Mesendoderm (in vitro differentiated cells): ENCODE measurements at regions not wholly inside any gene's neighbourhood (a gene's known extent, or its start where the extent isn't known, plus 50 kb on each side); places are given as distances from the start of the nearest gene placed in this dataset.
"Not testable (repeated sequence)": the region's sequence is repeated elsewhere in the genome, so short reads cannot be mapped to it uniquely, and the experiment has no call there.

Experiments used
- DNase-seq: peaks from one replicate; pipeline ENCODE4 v3.0.0; 2013
- H2AK5ac ChIP-seq: 2 replicates; pipeline ENCODE4 v1.6.1; 2013; ENCODE audit warnings: low read length, inconsistent platforms
- H2BK120ac ChIP-seq: 2 replicates; pipeline ENCODE4 v1.6.1; 2013; ENCODE audit warnings: low read depth, mild to moderate bottlenecking, low read length, moderate library complexity, mixed read lengths
- H2BK15ac ChIP-seq: replicated peaks from 2 replicates; pipeline ENCODE4 v1.6.1; 2013; ENCODE audit warnings: low read depth, mild to moderate bottlenecking, moderate library complexity
- H2BK5ac ChIP-seq: 2 replicates; pipeline ENCODE4 v1.6.1; 2013; ENCODE audit warnings: low read length, inconsistent platforms
- H3K18ac ChIP-seq: 2 replicates; pipeline ENCODE4 v1.6.1; 2013; ENCODE audit warnings: mild to moderate bottlenecking, low read length, mixed read lengths
- H3K23ac ChIP-seq: one replicate; pipeline ENCODE4 v1.6.1; 2013; ENCODE audit warnings: low read length
- H3K27ac ChIP-seq: 2 replicates; pipeline ENCODE4 v1.5.1; 2013; ENCODE audit warnings: low read depth, mild to moderate bottlenecking, inconsistent platforms, low read length, moderate library complexity
- H3K27me3 ChIP-seq: 2 replicates; pipeline ENCODE4 v1.6.1; 2013; ENCODE audit warnings: low read length, control low read depth, mild to moderate bottlenecking, inconsistent platforms; ENCODE audit not compliant: insufficient read depth, poor library complexity
- H3K36me3 ChIP-seq: 2 replicates; pipeline ENCODE4 v1.6.1; 2013; ENCODE audit warnings: low read length, inconsistent platforms; ENCODE audit not compliant: control insufficient read depth, insufficient read depth
- H3K4ac ChIP-seq: one replicate; pipeline ENCODE4 v1.6.1; 2013; ENCODE audit warnings: low read depth, mild to moderate bottlenecking, low read length, moderate library complexity
- H3K4me1 ChIP-seq: 2 replicates; pipeline ENCODE4 v1.6.1; 2013; ENCODE audit warnings: low read depth, low read length, inconsistent platforms; ENCODE audit not compliant: control insufficient read depth
- H3K4me2 ChIP-seq: 2 replicates; pipeline ENCODE4 v1.6.1; 2013; ENCODE audit warnings: low read length
- H3K4me3 ChIP-seq: 2 replicates; pipeline ENCODE4 v1.5.1; 2013; ENCODE audit warnings: mild to moderate bottlenecking, low read length
- H3K56ac ChIP-seq: one replicate; pipeline ENCODE4 v1.6.1; 2013; ENCODE audit warnings: low read length
- H3K79me1 ChIP-seq: 2 replicates; pipeline ENCODE4 v1.6.1; 2013; ENCODE audit warnings: low read length, inconsistent platforms
- H3K79me2 ChIP-seq: 2 replicates; pipeline ENCODE4 v1.6.1; 2013; ENCODE audit warnings: mild to moderate bottlenecking, low read length; ENCODE audit not compliant: control insufficient read depth, insufficient read depth
- H3K9ac ChIP-seq: 2 replicates; pipeline ENCODE4 v1.6.1; 2013; ENCODE audit warnings: low read length, inconsistent platforms
- H4K5ac ChIP-seq: one replicate; pipeline ENCODE4 v1.6.1; 2013; ENCODE audit warnings: low read length
- H4K8ac ChIP-seq: one replicate; pipeline ENCODE4 v1.6.1; 2013; ENCODE audit warnings: low read depth, mild to moderate bottlenecking, control low read depth, low read length, moderate library complexity
- WGBS: extraction: QIAGEN DNeasy Blood & Tissue Kit; methylation state at CpG from one replicate; pipeline ENCODE4 v1.1.7; 2013; ENCODE audit warnings: low lambda C conversion rate, missing lambda C conversion rate; ENCODE audit not compliant: insufficient coverage; ENCODE audit errors: extremely low coverage; 5-methylcytosine and 5-hydroxymethylcytosine counted together

GRCh38 chr17:20731131-20731530, 151.6 kb downstream of the CDRT15L2 start:
- not testable (repeated sequence) for H2BK5ac ChIP-seq, H4K8ac ChIP-seq, H3K18ac ChIP-seq, H2AK5ac ChIP-seq, H3K4ac ChIP-seq, H2BK15ac ChIP-seq, H3K36me3 ChIP-seq, H4K5ac ChIP-seq, DNase-seq, H3K4me3 ChIP-seq, H3K9ac ChIP-seq, H3K79me1 ChIP-seq, H3K56ac ChIP-seq, H3K27ac ChIP-seq, H3K27me3 ChIP-seq, H3K4me2 ChIP-seq, H3K4me1 ChIP-seq, H3K23ac ChIP-seq, H3K79me2 ChIP-seq, H2BK120ac ChIP-seq
- WGBS: no CpG with 5 or more reads among the region's 6 CpGs

DNA sequence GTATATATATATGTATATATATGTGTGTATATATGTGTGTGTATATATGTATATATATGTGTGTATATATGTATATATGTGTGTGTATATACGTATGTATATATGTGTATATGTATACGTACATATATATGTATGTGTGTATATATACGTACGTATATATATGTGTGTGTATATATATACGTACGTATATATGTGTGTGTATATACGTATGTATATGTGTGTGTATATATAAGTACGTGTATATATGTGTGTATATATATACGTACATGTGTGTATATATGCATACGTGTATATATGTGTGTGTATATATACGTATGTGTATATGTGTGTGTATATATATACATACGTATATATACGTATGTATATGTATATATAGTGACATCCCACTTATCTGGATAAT, 154.4 kb downstream of the CDRT15L2 start:
- no peak overlapping the region for H3K56ac ChIP-seq
- no peak overlapping the region for H2BK5ac ChIP-seq
- H3K4me3 ChIP-seq: no peak overlapping the region
- no peak overlapping the region for H3K18ac ChIP-seq
- no peak overlapping the region for H2AK5ac ChIP-seq
- no peak overlapping the region for H3K23ac ChIP-seq
- H2BK120ac ChIP-seq: no peak overlapping the region
- no peaks in the 10 kb centered on the region for H3K36me3 ChIP-seq
- H3K79me2 ChIP-seq: no peaks in the 10 kb centered on the region
- no peak overlapping the region for H2BK15ac ChIP-seq
- no peak overlapping the region for H4K5ac ChIP-seq
- H3K79me1 ChIP-seq: no peaks in the 10 kb centered on the region
- H4K8ac ChIP-seq: no peak overlapping the region
- no peaks in the 10 kb centered on the region for H3K4me1 ChIP-seq
- no peak overlapping the region for H3K9ac ChIP-seq
- no peak overlapping the region for H3K4me2 ChIP-seq
- 100% methylated on average over 6 of the region's 13 CpGs for WGBS
- H3K4ac ChIP-seq: no peak overlapping the region
- no peak overlapping the region for H3K27ac ChIP-seq
- no peaks in the 10 kb centered on the region for H3K27me3 ChIP-seq
- DNase-seq: no peak

- no CpG with 5 or more reads among the region's 3 CpGs for WGBS
- no peaks in the 10 kb centered on the region for H3K4me1 ChIP-seq
- H3K23ac ChIP-seq: no peak overlapping the region
- H3K79me2 ChIP-seq: no peaks in the 10 kb centered on the region
- no peak overlapping the region for H4K5ac ChIP-seq
- H3K27me3 ChIP-seq: no peaks in the 10 kb centered on the region
- H2BK5ac ChIP-seq: no peak overlapping the region
- no peak overlapping the region for H3K4me2 ChIP-seq
- no peak overlapping the region for H2BK120ac ChIP-seq
- no peak overlapping the region for H3K18ac ChIP-seq
- no peak overlapping the region for H3K27ac ChIP-seq
- no peak overlapping the region for H2AK5ac ChIP-seq
- H3K56ac ChIP-seq: no peak overlapping the region
- DNase-seq: no peak
- H2BK15ac ChIP-seq: no peak overlapping the region
- H4K8ac ChIP-seq: no peak overlapping the region
- no peak overlapping the region for H3K4ac ChIP-seq
- no peak overlapping the region for H3K9ac ChIP-seq
- no peaks in the 10 kb centered on the region for H3K79me1 ChIP-seq
- no peaks in the 10 kb centered on the region for H3K36me3 ChIP-seq
- no peak overlapping the region for H3K4me3 ChIP-seq
Measured at GRCh38 chr17:20735796-20736195, 156.3 kb downstream of the CDRT15L2 start.

DNA sequence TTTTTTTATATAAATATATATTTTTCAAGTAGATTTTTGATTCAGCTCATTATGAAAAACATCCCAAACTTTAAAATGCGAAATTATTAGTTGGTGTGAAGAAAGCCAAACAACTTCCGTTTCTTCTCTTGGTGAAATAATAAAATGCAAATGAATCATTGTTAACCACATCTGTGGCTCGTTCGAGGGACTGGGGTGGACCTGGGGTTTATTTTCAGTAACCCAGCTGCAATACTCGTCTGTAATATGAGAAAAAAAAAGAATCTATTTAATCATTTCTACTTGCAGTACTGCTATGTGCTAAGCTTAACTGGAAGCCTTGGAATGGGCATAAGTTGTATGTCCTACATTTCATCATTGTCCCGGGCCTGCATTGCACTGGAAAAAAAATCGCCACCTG, 158.1 kb downstream of the CDRT15L2 start:
- H3K79me1 ChIP-seq, H3K23ac ChIP-seq, H3K18ac ChIP-seq, H3K56ac ChIP-seq, H4K8ac ChIP-seq, H3K9ac ChIP-seq, H3K79me2 ChIP-seq, H3K4ac ChIP-seq, H3K4me1 ChIP-seq, H3K36me3 ChIP-seq, H2BK5ac ChIP-seq, H3K27me3 ChIP-seq, H4K5ac ChIP-seq, H3K4me2 ChIP-seq, H2AK5ac ChIP-seq, DNase-seq, H3K4me3 ChIP-seq, H2BK120ac ChIP-seq, H2BK15ac ChIP-seq, H3K27ac ChIP-seq: not testable (repeated sequence)
- no CpG with 5 or more reads among the region's 7 CpGs for WGBS

- Histone ChIP-seq H2AK5ac (no peak overlapping the region), H3K79me2 (no peaks in the 10 kb centered on the region), H3K79me1 (no peaks in the 10 kb centered on the region), H4K5ac (no peak overlapping the region), H3K4ac (no peak overlapping the region), H3K56ac (no peak overlapping the region), H4K8ac (no peak overlapping the region), H3K36me3 (no peaks in the 10 kb centered on the region), H3K18ac (no peak overlapping the region), H2BK15ac (no peak overlapping the region), H2BK120ac (no peak overlapping the region), H3K9ac (no peak overlapping the region), H3K27ac (no peak overlapping the region), H3K4me3 (no peak overlapping the region), H3K27me3 (no peaks in the 10 kb centered on the region), H2BK5ac (no peak overlapping the region), H3K4me1 (no peaks in the 10 kb centered on the region), H3K23ac (no peak overlapping the region), H3K4me2 (no peak overlapping the region)
- no peak for DNase-seq
- WGBS: no CpG with 5 or more reads among the region's 8 CpGs
Measured at GRCh38 chr17:20771104-20771503, 191.6 kb downstream of the CDRT15L2 start.

DNA sequence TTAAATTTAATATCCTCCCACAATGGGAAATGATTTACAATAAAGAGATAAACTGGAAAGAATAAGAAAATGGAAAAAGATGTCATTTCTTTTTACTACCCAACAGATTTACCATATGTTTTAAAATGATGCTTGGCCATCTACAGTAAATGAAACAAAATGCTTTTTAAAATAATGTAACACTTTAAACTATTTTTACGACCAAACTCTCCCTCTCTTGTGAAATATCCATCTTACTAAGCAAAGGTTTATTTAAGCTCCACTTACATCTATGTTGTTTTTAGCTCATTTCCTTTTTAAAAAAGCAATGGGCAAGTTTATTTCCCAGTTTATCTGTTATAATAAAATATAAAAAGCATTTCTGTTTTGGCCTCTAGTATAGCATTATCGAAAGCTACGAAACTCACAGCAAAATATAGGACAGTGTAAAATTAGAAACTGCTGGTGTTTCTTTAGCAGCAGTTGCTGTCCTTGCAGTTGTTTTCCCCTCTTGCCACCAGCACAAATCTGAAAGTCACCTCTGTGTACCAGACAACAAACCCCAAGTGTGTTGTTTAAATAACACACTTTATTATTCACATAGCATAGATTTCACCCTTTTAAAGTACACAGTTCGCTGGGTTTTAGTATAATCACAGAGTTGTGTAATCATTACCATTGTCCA, 195.1 kb downstream of the CDRT15L2 start:
- H3K18ac ChIP-seq: no peak overlapping the region
- H2BK5ac ChIP-seq: no peak overlapping the region
- H3K79me1 ChIP-seq: no peaks in the 10 kb centered on the region
- WGBS: 100% methylated on average over 1 of the region's 4 CpGs
- DNase-seq: no peak
- no peak overlapping the region for H2AK5ac ChIP-seq
- H3K9ac ChIP-seq: no peak overlapping the region
- H3K4me1 ChIP-seq: no peaks in the 10 kb centered on the region
- no peak overlapping the region for H2BK120ac ChIP-seq
- H3K36me3 ChIP-seq: no peaks in the 10 kb centered on the region
- H3K4me3 ChIP-seq: no peak overlapping the region
- no peak overlapping the region for H2BK15ac ChIP-seq
- no peak overlapping the region for H3K4me2 ChIP-seq
- no peak overlapping the region for H3K23ac ChIP-seq
- H4K8ac ChIP-seq: no peak overlapping the region
- H3K27ac ChIP-seq: no peak overlapping the region
- no peak overlapping the region for H3K56ac ChIP-seq
- H3K4ac ChIP-seq: no peak overlapping the region
- no peak overlapping the region for H4K5ac ChIP-seq
- no peaks in the 10 kb centered on the region for H3K27me3 ChIP-seq
- no peaks in the 10 kb centered on the region for H3K79me2 ChIP-seq
